Hepatic stellate cell (primary cell): ENCODE measurements at regions not wholly inside any gene's neighbourhood (a gene's known extent, or its start where the extent isn't known, plus 50 kb on each side); places are given as distances from the start of the nearest gene placed in this dataset.
"Not testable (repeated sequence)": the region's sequence is repeated elsewhere in the genome, so short reads cannot be mapped to it uniquely, and the experiment has no call there.

Source experiments
- DNase-seq: peaks from one replicate; pipeline ENCODE4 v3.0.0; 2011; ENCODE audit warnings: low spot score

GRCh38 chr2:16067444-16067843, 127.1 kb downstream of the MYCN start:
- DNase-seq: no peak

DNA sequence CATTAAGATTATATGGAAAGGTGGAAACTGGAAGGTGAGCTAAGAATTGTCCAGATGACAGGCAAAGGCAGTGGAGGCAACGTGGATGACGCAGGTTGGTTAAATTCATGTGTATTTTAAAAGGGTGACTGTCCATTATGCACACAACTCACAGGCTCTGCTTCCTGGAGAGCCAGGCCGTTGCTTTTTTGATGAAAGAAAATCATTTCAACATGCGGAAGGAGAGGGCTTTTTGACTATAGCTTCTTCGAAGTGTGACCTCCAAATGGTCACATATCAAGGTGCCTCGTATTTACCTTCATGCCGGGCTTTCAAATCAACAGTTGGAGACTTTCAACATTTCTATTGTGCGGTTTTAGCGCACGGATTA, 126.7 kb downstream of the MYCN start:
- DNase-seq: no peak

DNA sequence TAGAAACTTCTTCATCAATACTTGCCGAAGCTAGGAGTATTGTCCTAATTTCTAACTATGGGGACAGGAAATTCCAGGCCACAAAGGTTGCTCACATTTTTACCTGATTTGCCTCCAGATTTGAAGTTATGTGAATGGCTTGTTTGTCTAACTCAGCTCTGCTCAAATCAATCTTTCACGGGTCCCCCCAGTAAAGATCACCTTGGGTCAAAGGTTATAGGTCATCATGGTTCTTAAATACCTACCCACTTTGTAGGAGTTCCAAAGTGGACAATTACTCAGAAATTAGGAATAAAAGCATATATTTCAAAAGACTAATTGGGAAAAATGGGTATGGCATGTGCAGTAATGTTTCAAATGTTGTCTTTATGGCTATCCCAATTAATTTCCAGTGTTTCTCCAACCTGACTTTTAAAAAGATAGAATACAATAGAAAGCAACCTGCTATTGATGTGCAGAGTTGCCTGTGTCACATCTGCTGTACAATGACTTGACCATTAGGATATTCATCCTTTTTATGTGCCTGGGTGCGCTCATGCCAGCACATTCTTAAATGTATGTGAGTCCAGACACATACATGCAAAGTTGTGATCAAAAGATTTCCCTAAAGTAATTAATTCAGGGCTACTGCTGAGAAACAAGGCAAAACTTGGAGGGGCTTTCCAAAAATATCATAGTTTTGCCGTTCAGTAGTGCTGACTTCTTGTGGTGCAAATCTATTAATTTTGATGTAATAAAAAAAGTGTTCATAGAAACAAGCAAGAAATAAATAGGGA, 126.1 kb downstream of the MYCN start:
- DNase-seq: no peak

GRCh38 chr2:16065272-16066069, 125.1 kb downstream of the MYCN start:
- not testable (repeated sequence) for DNase-seq

DNA sequence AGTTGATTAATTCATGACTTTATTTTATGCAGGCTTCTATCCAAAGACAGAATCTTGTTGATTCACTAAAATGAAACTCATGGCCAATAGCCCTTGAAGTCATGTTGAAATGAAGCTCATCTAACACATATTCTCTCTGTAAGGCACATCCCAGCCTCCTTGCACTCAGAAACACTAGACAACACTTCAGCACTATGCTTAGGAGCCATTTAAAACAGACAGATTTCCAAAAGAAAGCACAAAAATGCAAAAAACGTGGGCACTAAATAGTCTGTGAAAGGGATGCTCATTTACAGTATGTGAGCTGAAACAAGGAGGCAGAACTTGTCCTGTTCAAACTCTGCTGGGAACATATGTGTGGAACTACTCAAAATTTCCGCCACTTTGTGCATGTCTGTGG, 124.4 kb downstream of the MYCN start:
- no peak for DNase-seq

DNA sequence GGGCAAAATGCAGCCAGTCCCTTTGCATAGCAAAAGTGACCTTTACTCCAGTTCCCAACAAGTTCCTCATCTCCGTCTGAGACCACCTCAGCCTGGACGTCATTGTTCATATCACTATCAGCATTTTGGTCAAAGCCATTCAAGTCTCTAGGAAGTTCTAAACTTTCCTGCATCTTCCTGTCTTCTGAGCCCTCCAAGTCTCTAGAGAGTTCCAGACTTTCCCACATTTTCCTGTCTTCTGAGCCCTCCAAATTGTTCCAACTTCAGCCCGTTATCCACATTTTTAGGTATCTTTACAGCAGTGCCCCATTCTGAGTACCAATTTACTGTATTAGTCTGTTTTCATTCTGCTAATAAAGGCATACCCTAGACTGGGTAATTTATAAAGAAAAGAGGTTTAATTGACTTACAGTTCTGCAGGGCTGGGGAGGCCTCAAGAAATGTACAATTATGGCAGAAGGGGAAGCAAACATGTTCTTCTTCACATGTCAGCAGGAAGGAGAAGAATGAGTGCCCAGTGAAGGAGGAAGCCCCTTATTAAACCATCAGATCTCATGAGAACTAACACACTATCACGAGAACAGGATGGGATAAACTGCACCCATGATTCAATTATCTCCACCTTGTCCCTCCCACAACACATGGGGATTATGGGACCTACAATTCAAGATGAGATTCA, 123.7 kb downstream of the MYCN start:
- DNase-seq: no peak

- DNase-seq: no peak
Observed at GRCh38 chr2:16063251-16063850, 123.0 kb downstream of the MYCN start.

GRCh38 chr2:16062471-16063250, 122.3 kb downstream of the MYCN start:
- no peak for DNase-seq

GRCh38 chr2:16061441-16062217, 121.3 kb downstream of the MYCN start:
- DNase-seq: no peak

GRCh38 chr2:16060936-16061338, 120.6 kb downstream of the MYCN start:
- DNase-seq: no peak

DNA sequence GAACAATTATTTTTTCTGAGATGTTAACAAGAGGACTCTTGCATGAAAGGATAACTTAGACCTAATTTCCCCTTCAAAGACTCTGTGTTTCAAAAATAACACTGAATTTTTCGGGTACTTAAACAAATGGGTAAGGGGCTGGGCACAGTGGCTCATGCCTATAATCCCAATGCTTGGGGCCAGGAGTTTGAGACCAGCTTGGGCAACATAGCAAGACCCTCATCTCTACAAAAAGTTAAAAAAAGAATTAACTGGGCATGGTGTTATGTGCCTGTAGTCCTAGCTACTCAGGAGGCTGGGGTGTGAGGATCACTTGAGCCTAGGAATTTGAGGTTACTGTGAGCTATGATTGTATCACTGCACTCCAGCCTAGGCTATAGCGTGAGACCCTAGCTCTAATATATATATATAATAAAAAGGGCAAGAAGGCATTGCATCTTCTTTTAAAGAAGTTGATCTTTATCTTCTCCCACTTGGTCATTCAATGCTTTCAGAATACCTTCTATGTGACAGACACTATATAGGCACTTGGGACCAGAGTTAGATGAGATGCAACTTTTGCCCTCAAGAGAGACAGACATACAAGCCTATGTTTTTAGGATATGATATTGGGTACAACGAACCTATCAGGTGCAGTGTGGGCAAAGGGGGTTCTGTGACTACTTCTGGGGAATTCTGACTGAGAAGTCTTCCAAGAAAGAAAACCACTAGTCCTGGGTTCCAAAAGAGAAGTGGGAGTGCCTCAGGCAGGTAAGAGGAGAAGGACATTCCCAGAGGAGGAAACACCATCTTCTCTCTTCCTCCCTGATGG, 120.0 kb downstream of the MYCN start:
- no peak for DNase-seq

- no peak for DNase-seq
Observed at GRCh38 chr2:16059393-16060016, 119.2 kb downstream of the MYCN start.

DNA sequence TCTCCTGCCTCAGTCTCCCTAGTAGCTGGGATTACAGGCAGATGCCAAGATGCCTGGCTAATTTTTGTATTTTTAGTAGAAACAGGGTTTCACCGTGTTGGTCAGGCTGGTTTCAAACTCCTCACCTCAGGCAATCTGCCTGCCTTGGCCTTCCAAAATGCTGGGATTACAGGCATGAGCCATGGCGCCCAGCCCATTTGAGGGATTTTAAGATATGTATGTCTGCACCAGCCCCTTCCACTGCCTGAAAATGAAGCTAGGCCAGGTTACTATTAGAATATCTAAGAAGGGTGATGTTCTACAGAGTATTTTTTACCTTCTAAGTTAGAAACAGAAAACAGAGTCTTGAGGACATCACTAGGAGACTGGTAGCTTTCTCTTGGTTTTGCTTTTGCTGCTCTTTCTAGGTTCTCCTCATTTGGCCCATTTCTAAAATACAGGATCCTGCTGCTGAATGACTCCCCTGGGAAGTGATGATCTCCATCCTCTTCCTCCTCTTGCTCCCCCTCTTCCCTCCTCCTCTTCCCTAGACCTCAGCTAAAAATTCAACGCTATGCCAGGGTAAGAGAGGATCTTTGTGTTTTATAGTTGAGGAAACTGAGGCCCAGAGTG, 118.5 kb downstream of the MYCN start:
- no peak for DNase-seq

DNA sequence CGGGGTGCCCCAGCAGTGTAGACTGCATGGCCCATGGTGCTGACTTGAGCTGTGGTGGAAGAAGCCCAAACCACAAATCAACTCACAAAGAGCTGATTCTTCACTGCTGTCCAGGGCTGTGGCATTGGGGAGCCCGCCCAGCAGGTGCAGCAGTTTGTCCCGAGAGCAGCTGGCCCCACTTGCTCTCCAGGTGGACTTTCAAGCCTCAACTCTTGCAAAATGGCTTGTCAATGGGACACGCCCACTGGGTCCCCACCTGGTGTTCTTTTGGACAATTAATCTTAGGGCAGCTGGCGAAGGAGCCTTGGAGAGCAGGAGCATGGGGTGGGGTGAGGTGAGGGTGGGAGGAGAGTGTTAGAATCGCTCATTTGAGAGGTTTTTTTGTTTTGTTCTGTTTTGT, 117.9 kb downstream of the MYCN start:
- DNase-seq: no peak

GRCh38 chr2:16057661-16058060, 117.3 kb downstream of the MYCN start:
- DNase-seq: no peak

DNA sequence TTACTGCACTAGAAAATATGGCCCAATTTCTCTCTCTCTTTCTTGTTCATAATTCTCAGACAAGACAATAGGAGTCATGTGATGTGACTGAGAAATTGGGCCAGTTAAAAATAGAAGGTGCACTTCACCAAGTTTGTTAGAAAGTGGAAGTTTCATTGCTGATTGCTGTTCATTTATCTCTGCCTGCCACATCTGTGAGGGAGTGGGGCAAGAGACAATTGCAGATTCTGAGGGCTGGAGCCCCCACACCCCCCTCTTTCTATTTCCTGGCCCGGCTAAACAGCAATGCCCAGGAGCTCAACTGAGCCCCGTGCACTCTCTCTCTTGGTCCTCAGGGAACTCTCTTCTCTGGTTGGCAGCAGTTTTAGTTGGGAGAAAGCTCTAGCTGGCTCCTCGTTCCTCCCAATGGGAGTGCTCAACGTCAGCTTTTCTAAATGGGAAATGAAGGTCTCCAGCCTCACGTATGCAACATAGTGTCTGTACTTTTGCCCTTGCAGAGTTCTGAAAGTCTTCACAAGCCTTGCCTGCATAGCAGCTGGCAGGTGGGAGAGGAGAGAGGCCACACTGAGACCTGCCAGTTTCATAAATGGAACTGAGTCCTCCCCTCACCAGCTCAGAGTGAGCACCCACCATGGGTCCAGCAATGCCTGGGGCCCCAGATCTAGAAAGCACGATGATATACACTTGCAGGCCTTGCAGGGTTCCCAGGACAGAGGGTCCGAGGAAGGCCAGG, 115.7 kb downstream of the MYCN start:
- DNase-seq: no peak

DNA sequence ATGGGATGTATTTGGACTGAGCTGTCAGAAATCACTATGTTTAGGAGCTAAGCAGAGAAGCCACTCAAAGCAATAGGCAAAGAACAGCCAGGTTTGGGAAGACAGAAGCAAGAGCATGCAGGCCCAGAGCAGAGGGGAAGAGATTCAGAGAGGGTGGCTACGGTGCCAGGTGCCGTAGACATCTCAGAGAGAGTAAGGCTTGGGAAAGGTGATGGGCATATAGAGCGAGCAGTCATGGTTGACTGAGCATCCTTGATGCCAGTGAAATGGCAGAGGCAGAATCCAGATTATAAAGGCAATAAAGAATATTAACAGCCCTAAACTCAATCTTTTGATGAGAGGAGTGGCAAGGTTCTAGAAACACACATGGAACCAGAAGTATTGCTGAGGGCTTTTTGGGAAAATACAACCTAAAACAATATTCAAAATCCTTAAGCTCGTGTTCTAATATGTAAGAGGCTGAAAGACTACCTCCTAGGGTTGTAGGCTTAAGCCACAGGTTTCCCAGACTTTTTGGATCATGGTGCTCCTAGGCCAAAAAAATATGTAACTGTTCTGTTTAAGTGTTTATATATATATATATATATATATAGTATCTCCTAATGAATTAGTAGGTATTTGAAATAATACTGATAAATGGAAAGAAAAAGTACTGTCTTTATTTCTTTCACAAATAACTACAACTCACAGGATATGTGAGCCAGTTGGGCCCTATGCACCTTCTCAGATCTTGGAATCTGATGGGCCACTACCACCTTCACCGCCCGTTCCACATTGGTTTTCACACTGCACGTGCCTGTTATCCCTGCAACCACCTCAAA, 113.3 kb downstream of the MYCN start:
- no peak for DNase-seq
